ENCODE measurements at regions not wholly inside any gene's neighbourhood (a gene's known extent, or its start where the extent isn't known, plus 50 kb on each side); places are given as distances from the start of the nearest gene placed in this dataset.

- intact Hi-C loops (cut with micrococcal nuclease) = no loop called here
- no peak overlapping the region for H3K9ac ChIP-seq (replicated peaks; ENCODE audit: extremely low read depth, insufficient read depth, low read length)
- ChIA-PET POLR2A (no interaction called here), CTCF (interaction anchor here (1.0 to 1.5 kb wide), 2 partner anchors 175 to 245 kb away, joined by 3 to 7 read pairs; no protein-coding TSS in a partner anchor)
- no peaks in the 10 kb centered on the region for H3K36me3 ChIP-seq (ENCODE audit: control insufficient read depth in 2 of 2, extremely low read depth in 1 of 2, insufficient read depth in 2 of 2, low read length in 2 of 2)
- DNase-seq (ENCODE audit: low read depth, low spot score) = no peak
- dilution Hi-C loops (cut with MboI; ENCODE audit: extremely low pct_ligation_motif_present, low sequenced_read_pairs) = no loop called here
- H3K27me3 ChIP-seq (ENCODE audit: control insufficient read depth in 2 of 2, insufficient read depth in 2 of 2, low read length in 2 of 2) = peaks cover 5 to 7% of the 10 kb centered on the region in 2 experiments
- no peak overlapping the region for H2AFZ ChIP-seq (ENCODE audit: low read depth, low read length)
- FAIRE-seq = no peak
- TF ChIP-seq GATA2 (IDR thresholded peaks at IDR 0.05; ENCODE audit: insufficient read depth, insufficient read length, low read depth, low read length) (no peak), POLR2A (IDR thresholded peaks at IDR 0.05; ENCODE audit: low read depth, low read length) (no peak), EZH2 (IDR thresholded peaks at IDR 0.05; ENCODE audit: borderline replicate concordance, low read depth, low read length, severe bottlenecking) (no peak), FOS (IDR thresholded peaks at IDR 0.05; ENCODE audit: borderline replicate concordance, insufficient read depth, low read length) (no peak), POLR2AphosphoS5 (IDR thresholded peaks at IDR 0.05; ENCODE audit: insufficient read depth, low read depth, low read length) (no peak), CTCF (IDR thresholded peaks at IDR 0.05; ENCODE audit: extremely low read depth in 1 of 2, insufficient read depth in 1 of 2, low read depth in 1 of 2, low read length in 2 of 2) (no peak), MYC (IDR thresholded peaks at IDR 0.05; ENCODE audit: low read depth, low read length) (no peak), MAX (IDR thresholded peaks at IDR 0.05; ENCODE audit: insufficient read depth, insufficient read length) (no peak), JUN (IDR thresholded peaks at IDR 0.05; ENCODE audit: borderline replicate concordance, insufficient read depth, insufficient read length, low read depth) (no peak)
- H3K79me2 ChIP-seq (ENCODE audit: control insufficient read depth, insufficient read depth, low read length) = no peaks in the 10 kb centered on the region
- no TSS peak for BruUV-seq (replicated peaks)
- H3K4me1 ChIP-seq (ENCODE audit: control insufficient read depth, extremely low read depth, insufficient read depth, low read length) = no peaks in the 10 kb centered on the region
- no peak overlapping the region for H3K27ac ChIP-seq (ENCODE audit: insufficient read depth, low read depth, low read length)
- no peaks in the 10 kb centered on the region for H4K20me1 ChIP-seq (replicated peaks; ENCODE audit: control insufficient read depth, extremely low read depth, insufficient read depth, low read length)
- no peaks in the 10 kb centered on the region for H3K9me3 ChIP-seq (replicated peaks; ENCODE audit: control insufficient read depth, insufficient read depth, low read length)
- H3K4me3 ChIP-seq (replicated peaks in 1 of 3; ENCODE audit: insufficient read depth in 1 of 3, low read depth in 1 of 3, low read length in 3 of 3) = no peak overlapping the region
- H3K9me1 ChIP-seq (replicated peaks; ENCODE audit: control insufficient read depth, extremely low read depth, insufficient read depth, low read length) = no peaks in the 10 kb centered on the region
- no peak overlapping the region for H3K4me2 ChIP-seq (ENCODE audit: insufficient read depth, low read length)
These were observed 84.0 kb upstream of the GSX1 start for GRCh38 chr13:27708325-27708724.

Data from endothelial cell of umbilical vein (primary cell).